HG02798 (cell line): ENCODE measurements at regions not wholly inside any gene's neighbourhood (a gene's known extent, or its start where the extent isn't known, plus 50 kb on each side); places are given as distances from the start of the nearest gene placed in this dataset.

Source experiments
- ATAC-seq: cut with Tn5 transposase; IDR thresholded peaks from one replicate; pipeline ENCODE4 v1.9.1; 2021; ENCODE audit warnings: mild to moderate bottlenecking; ENCODE audit not compliant: unreplicated experiment, poor library complexity

GRCh38 chr9:81395676-81396054 is 293.7 kb downstream of the TLE1 start:
- ATAC-seq = no peak

- no peak for ATAC-seq
Observed at GRCh38 chr9:81394881-81395675, 294.3 kb downstream of the TLE1 start.

- ATAC-seq = no peak
Observed at GRCh38 chr9:81393985-81394811, 295.1 kb downstream of the TLE1 start.

GRCh38 chr9:81391457-81391825 is 297.9 kb downstream of the TLE1 start:
- no peak for ATAC-seq

- no peak for ATAC-seq
Observed at GRCh38 chr9:81390792-81391456, 298.4 kb downstream of the TLE1 start.

- no peak for ATAC-seq
Observed at GRCh38 chr9:81389569-81389993, 299.8 kb downstream of the TLE1 start.

GRCh38 chr9:81388831-81389230 is 300.5 kb downstream of the TLE1 start:
- no peak for ATAC-seq

- ATAC-seq = no peak
Observed at GRCh38 chr9:81387360-81388106, 301.8 kb downstream of the TLE1 start.

- ATAC-seq = no peak
Observed at GRCh38 chr9:81384911-81385310, 304.4 kb downstream of the TLE1 start.

GRCh38 chr9:81382281-81382680 is 307.1 kb downstream of the TLE1 start:
- no peak for ATAC-seq

- no peak for ATAC-seq
Observed at GRCh38 chr9:81381694-81382093, 307.7 kb downstream of the TLE1 start.

- ATAC-seq = no peak
Observed at GRCh38 chr9:81380504-81381359, 308.6 kb downstream of the TLE1 start.

GRCh38 chr9:81379655-81380054 is 309.7 kb downstream of the TLE1 start:
- ATAC-seq = no peak

- no peak for ATAC-seq
Observed at GRCh38 chr9:81377921-81378320, 311.4 kb downstream of the TLE1 start.

- no peak for ATAC-seq
Observed at GRCh38 chr9:81377320-81377719, 312.0 kb downstream of the TLE1 start.

GRCh38 chr9:81375187-81376100 is 313.9 kb downstream of the TLE1 start:
- no peak for ATAC-seq

- no peak for ATAC-seq
Observed at GRCh38 chr9:81374459-81375186, 314.7 kb downstream of the TLE1 start.

GRCh38 chr9:81373294-81373693 is 316.1 kb downstream of the TLE1 start:
- no peak for ATAC-seq
